Heart left ventricle (tissue), 13 donors: ENCODE measurements at regions not wholly inside any gene's neighbourhood (a gene's known extent, or its start where the extent isn't known, plus 50 kb on each side); places are given as distances from the start of the nearest gene placed in this dataset.

Source experiments
- CTCF ChIP-seq, 12 donors: fragments of 200-600 bp; sonication (generic) in 4 of 12; IDR thresholded peaks; one replicate each; pipeline versions ENCODE4 v1.5.0 to v1.8.0; 2018 to 2022; ENCODE audit warnings: antibody characterized with exemption in 12 of 12, mild to moderate bottlenecking in 5 of 12
- POLR2A ChIP-seq, 2 donors: fragments of 450-650 bp; IDR thresholded peaks; one replicate each; pipeline ENCODE4 v1.6.1; 2017; ENCODE audit warnings: antibody characterized with exemption in 2 of 2, mild to moderate bottlenecking in 2 of 2, moderate library complexity in 2 of 2
- donor health status: ischemic (EF 13 %, LVEDD 7.1; RV severe dilation, severe dysfunction).
- donor health status: DM: no; HTN: yes; CAD: no.
- donor health status: DM: no; HTN: no; CAD: no.
- donor health status: ischemic (EF 25% LVEDD 6.9; RV normal size, moderate dysfunction).
- donor health status: ischemic (EF 25% LVEDD 5.7; RV mildly dilated, moderate dysfunction).
- donor health status: ischemic (EF 35%, LVEDD 5.7; RV mildly dilated, moderate dysfunction).
- donor health status: nonischemic (EF 11% LVEDD 7.7; RV severe dilation, severe dysfunction).
- donor health status: DM: yes; HTN: yes; CAD: no.
- donor health status: PGD.
- donor health status: ischemic (EF 29% LVEDD 5.4; RV normal size, mild dysfunction).
- donor health status: nonischemic (EF 23%, LVEDD 6.1; RV moderate dilation, normal function).

DNA sequence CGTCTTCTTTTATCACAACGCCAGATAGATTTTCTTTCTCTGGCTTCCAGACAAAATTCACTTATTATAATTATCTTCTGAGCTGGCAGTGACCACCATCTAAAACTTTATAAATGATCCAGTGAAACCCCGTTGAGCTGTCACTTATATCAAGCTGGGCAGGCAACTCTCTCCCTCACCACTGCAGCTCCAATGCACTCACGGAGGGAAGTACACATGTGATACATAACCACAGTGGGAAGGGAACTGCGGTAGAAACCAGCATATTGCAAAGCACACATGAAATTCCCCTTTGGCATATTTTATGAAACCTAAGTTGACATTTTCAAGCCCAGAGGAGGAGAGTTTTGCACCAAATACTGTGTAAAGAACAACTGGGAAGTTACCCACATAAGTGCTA is 536.9 kb downstream of the HACE1 start:
- TF ChIP-seq CTCF (IDR thresholded peaks at IDR 0.05), result no peak
- TF ChIP-seq POLR2A (IDR thresholded peaks at IDR 0.05), result no peak
